ENCODE measurements at regions not wholly inside any gene's neighbourhood (a gene's known extent, or its start where the extent isn't known, plus 50 kb on each side); places are given as distances from the start of the nearest gene placed in this dataset.

DNA sequence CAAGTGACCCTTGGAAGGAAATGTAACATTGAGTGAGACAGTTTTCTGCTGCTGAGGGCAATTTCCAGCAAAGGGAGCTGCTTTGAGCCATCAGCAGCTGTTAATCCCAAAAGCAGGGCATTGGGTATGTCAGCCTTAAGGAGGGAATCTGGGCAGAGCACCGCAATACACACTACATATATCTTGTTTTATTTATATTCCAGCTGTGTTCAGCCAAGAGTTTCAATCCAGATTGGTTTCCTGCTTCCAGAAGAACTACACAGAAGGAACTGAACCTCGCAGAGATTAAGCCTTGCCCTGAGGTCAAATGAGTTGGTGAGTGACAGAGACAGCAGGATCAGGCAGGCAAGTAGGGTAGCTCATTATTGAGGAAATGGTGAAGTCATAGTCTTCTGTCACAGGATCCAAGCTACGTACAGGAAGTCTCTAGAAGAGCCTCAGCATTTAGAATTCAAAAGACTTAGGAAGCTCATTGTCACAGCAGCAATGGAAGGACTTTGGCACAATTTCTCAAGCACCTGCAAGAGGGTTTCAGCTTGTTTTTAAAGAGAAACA lies 109.9 kb upstream of the HEY2 start (continued):
- TF ChIP-seq, protein P1, sequence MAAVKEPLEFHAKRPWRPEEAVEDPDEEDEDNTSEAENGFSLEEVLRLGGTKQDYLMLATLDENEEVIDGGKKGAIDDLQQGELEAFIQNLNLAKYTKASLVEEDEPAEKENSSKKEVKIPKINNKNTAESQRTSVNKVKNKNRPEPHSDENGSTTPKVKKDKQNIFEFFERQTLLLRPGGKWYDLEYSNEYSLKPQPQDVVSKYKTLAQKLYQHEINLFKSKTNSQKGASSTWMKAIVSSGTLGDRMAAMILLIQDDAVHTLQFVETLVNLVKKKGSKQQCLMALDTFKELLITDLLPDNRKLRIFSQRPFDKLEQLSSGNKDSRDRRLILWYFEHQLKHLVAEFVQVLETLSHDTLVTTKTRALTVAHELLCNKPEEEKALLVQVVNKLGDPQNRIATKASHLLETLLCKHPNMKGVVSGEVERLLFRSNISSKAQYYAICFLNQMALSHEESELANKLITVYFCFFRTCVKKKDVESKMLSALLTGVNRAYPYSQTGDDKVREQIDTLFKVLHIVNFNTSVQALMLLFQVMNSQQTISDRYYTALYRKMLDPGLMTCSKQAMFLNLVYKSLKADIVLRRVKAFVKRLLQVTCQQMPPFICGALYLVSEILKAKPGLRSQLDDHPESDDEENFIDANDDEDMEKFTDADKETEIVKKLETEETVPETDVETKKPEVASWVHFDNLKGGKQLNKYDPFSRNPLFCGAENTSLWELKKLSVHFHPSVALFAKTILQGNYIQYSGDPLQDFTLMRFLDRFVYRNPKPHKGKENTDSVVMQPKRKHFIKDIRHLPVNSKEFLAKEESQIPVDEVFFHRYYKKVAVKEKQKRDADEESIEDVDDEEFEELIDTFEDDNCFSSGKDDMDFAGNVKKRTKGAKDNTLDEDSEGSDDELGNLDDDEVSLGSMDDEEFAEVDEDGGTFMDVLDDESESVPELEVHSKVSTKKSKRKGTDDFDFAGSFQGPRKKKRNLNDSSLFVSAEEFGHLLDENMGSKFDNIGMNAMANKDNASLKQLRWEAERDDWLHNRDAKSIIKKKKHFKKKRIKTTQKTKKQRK (IDR thresholded peaks at IDR 0.05; ENCODE audit: borderline replicate concordance, low read depth, low read length) = no peak
- no peak for TF ChIP-seq CBX1 (IDR thresholded peaks at IDR 0.05; ENCODE audit: low read depth)

DNA sequence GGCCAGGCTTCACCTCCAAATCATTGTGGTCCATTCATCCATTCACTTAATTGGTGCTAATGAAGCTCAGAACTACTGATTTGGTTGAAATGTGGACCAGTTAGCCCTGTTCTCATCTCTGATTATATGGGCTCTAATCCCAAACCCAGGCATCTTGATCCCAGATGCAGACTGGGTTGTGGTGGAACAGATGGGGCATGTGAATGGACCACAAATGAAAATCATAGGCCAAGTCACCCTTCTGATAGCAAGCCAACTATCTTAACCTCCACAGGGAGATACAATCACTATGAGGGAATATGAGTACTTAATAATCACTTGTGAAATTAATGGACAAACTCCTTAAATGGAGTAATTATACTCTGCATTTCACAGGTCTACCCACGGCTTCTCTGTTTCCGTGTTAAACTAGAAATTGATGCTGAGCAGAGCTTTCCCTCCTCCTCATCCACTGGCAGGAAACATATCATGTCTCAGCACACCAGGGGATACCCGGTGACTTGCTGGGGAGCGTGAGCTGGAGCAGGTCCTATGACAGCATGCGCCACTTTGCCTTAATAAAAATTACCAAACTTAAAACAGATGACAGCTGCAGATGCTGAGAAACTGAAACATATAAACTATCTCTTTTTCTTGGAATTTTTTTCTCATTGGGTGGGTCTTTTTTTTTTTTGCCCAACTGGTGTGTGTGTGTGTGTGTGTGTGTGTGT lies 108.8 kb upstream of the HEY2 start:
- ChIA-PET CTCF (ENCODE audit: low intra/inter-chr PET ratio) (no interaction called here), POLR2A (interaction anchor here (1.2 kb wide), 1 partner anchor 8 kb away, joined by 3 read pairs; no protein-coding TSS in a partner anchor)
- H3K27me3 ChIP-seq (ENCODE audit: control insufficient read depth in 2 of 2, insufficient read depth in 2 of 2, low read length in 2 of 2) = no peaks in the 10 kb centered on the region
- in situ Hi-C loops (cut with MboI) (no loop called here), intact Hi-C loops (cut with micrococcal nuclease) (loop anchor here (1.0 to 10.0 kb wide), 2 partner anchors 30 to 344 kb away; partner anchors contain the start of gene TRMT11)
- H4K20me1 ChIP-seq (replicated peaks; ENCODE audit: control insufficient read depth, insufficient read depth, low read length) = no peaks in the 10 kb centered on the region
- H3K4me2 ChIP-seq (ENCODE audit: insufficient read depth, low read length) = no peak overlapping the region
- H3K27ac ChIP-seq (ENCODE audit: extremely low read depth, low read depth, low read length) = no peak overlapping the region
- no peaks in the 10 kb centered on the region for H3K36me3 ChIP-seq (ENCODE audit: control insufficient read depth, insufficient read depth, low read length)
- no peak for ATAC-seq
- no peak for DNase-seq (ENCODE audit: extremely low read depth in 1 of 4, low spot score in 3 of 4)
- H3K9ac ChIP-seq (ENCODE audit: insufficient read depth in 1 of 2, low read depth in 2 of 2, low read length in 2 of 2) = no peak overlapping the region
- H3K4me3 ChIP-seq = no peak overlapping the region
- no peak for FAIRE-seq
- no TSS peak for BruUV-seq (replicated peaks)
- H3K9me1 ChIP-seq (ENCODE audit: control insufficient read depth, insufficient read depth, low read length) = no peaks in the 10 kb centered on the region
- 78% methylated on average over 5 of the region's 5 CpGs for WGBS (ENCODE audit: insufficient coverage, low coverage, missing lambda C conversion rate)
- H3K4me1 ChIP-seq (replicated peaks in 1 of 2; ENCODE audit: control insufficient read depth in 2 of 2, insufficient read depth in 2 of 2, low read length in 2 of 2) = peaks cover 0 to 7% of the 10 kb centered on the region in 2 experiments; a peak in 1 of 5 replicates
- no peaks in the 10 kb centered on the region for H3K79me2 ChIP-seq (ENCODE audit: control insufficient read depth, insufficient read depth, low read length)
- no peaks in the 10 kb centered on the region for H3K9me3 ChIP-seq (replicated peaks; ENCODE audit: control insufficient read depth, insufficient read depth, low read depth, low read length)
- no peak overlapping the region for H2AFZ ChIP-seq (ENCODE audit: low read depth, low read length)
- TF ChIP-seq PTRF (tag; IDR thresholded peaks at IDR 0.05) = no peak
- TF ChIP-seq POLR2B (IDR thresholded peaks at IDR 0.05; ENCODE audit: low read depth, partially characterized antibody) = no peak
- no peak for TF ChIP-seq ZNF184 (CRISPR knock-in tag; IDR thresholded peaks at IDR 0.05)
- TF ChIP-seq NFATC3 (IDR thresholded peaks at IDR 0.05) = no peak
- no peak for TF ChIP-seq CREB1 (IDR thresholded peaks at IDR 0.05)
- TF ChIP-seq CREB1 (CRISPR knock-in tag; IDR thresholded peaks at IDR 0.05) = no peak
- TF ChIP-seq ILF3 (IDR thresholded peaks at IDR 0.05; ENCODE audit: borderline replicate concordance) = no peak
- TF ChIP-seq, protein P2, sequence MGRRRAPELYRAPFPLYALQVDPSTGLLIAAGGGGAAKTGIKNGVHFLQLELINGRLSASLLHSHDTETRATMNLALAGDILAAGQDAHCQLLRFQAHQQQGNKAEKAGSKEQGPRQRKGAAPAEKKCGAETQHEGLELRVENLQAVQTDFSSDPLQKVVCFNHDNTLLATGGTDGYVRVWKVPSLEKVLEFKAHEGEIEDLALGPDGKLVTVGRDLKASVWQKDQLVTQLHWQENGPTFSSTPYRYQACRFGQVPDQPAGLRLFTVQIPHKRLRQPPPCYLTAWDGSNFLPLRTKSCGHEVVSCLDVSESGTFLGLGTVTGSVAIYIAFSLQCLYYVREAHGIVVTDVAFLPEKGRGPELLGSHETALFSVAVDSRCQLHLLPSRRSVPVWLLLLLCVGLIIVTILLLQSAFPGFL (CRISPR knock-in tag; IDR thresholded peaks at IDR 0.05) = no peak
- TF ChIP-seq MEIS2 (IDR thresholded peaks at IDR 0.05; ENCODE audit: partially characterized antibody) = no peak
- TF ChIP-seq, protein P3, sequence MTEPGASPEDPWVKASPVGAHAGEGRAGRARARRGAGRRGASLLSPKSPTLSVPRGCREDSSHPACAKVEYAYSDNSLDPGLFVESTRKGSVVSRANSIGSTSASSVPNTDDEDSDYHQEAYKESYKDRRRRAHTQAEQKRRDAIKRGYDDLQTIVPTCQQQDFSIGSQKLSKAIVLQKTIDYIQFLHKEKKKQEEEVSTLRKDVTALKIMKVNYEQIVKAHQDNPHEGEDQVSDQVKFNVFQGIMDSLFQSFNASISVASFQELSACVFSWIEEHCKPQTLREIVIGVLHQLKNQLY (CRISPR knock-in tag; conservative IDR thresholded peaks at IDR 0.05) = no peak
- TF ChIP-seq, protein P4, sequence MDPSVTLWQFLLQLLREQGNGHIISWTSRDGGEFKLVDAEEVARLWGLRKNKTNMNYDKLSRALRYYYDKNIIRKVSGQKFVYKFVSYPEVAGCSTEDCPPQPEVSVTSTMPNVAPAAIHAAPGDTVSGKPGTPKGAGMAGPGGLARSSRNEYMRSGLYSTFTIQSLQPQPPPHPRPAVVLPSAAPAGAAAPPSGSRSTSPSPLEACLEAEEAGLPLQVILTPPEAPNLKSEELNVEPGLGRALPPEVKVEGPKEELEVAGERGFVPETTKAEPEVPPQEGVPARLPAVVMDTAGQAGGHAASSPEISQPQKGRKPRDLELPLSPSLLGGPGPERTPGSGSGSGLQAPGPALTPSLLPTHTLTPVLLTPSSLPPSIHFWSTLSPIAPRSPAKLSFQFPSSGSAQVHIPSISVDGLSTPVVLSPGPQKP (CRISPR knock-in tag; IDR thresholded peaks at IDR 0.05) = no peak
